ENCODE measurements at regions not wholly inside any gene's neighbourhood (a gene's known extent, or its start where the extent isn't known, plus 50 kb on each side); places are given as distances from the start of the nearest gene placed in this dataset.

- TF ChIP-seq CTCF (IDR thresholded peaks at IDR 0.05): no peak
- TF ChIP-seq POLR2A (IDR thresholded peaks at IDR 0.05): no peak
- TF ChIP-seq EP300 (IDR thresholded peaks at IDR 0.05; ENCODE audit: low read depth): no peak
These were observed 126.6 kb upstream of the SLC14A2 start for GRCh38 chr18:45488645-45489044.

Data from transverse colon (tissue), 3 donors.